HG02678 (cell line): ENCODE measurements at regions not wholly inside any gene's neighbourhood (a gene's known extent, or its start where the extent isn't known, plus 50 kb on each side); places are given as distances from the start of the nearest gene placed in this dataset.
"Not testable (repeated sequence)": the region's sequence is repeated elsewhere in the genome, so short reads cannot be mapped to it uniquely, and the experiment has no call there.

Experiments
- ATAC-seq: cut with Tn5 transposase; IDR thresholded peaks from one replicate; pipeline ENCODE4 v1.9.1; 2021; ENCODE audit warnings: mild to moderate bottlenecking, moderate library complexity; ENCODE audit not compliant: unreplicated experiment

DNA sequence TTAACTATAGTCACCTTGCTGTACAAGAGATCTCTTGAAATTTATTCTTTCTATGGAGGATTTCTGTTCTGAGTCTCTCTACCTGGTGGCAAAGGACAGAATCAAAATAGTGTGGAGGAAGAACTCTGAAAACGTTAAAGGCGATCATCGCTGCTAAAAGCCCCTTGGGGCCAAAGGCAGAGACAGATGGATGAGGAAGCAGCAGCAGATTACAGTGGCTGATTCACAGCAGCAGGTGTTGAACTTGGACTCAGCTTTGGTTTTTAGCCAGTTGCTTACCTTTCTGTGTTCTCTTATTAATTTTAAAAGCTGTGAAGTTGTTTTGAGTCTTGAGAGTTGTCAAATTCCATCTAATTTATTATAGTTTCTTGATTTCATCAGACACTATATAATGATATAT is 956.1 kb upstream of the GOT2 start:
- ATAC-seq: no peak

DNA sequence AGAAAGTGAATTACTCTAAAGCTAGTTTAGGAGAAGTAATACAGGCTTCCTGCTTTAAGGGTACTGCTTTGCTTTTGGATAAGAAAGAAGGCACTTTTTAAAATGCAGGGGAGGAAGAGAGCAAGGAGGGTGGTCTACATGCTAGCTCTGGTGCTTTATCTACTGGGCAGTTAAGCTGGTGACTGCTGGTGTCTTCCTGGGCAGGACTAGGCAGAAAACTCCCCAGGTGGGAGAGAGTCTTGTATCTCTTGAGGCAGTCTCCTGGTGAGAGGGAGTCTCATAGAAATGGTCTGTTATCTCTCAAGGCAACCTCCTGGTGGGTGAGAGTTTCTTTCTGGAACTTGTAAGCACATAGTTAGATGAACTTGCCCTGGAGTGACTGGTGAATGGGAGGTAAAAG is 953.9 kb upstream of the GOT2 start:
- no peak for ATAC-seq

DNA sequence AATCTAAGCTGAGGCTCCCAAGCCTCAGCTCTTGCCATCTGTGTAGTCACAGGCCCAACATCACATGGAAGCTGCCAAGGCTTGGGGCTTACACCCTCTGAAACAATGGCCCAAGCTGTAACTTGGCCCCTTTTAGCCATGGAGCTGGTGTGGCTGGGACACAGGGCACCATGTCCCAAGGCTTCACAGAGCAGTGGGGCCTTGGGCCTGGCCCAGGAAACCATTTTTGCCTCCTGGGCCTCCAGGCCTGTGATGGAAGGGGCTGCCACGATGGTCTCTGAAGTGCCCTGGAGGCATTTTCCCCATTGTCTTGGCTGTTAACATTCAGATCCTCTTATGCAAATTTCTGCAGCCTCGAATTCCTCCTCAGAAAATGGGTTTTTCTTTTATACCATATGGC is 952.3 kb upstream of the GOT2 start:
- ATAC-seq: no peak

DNA sequence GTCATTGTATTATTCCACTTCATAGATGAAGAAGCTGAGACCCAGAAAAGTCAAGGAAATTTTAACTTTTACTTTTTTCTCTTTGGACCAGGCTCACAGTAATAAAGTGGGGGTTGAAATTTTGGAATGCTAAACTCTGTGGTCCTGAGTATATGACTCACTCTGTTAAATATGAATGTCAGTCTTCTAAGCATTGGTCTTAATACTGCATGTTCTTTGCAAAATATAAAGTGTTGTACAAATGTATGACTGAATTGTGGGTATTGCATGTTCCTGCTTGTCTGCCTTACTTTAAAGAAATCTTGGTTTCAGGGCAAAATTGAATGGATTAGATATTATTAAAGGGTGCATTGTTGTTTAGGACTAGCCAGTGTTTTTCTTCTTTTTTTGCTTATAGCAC is 950.8 kb upstream of the GOT2 start:
- no peak for ATAC-seq

DNA sequence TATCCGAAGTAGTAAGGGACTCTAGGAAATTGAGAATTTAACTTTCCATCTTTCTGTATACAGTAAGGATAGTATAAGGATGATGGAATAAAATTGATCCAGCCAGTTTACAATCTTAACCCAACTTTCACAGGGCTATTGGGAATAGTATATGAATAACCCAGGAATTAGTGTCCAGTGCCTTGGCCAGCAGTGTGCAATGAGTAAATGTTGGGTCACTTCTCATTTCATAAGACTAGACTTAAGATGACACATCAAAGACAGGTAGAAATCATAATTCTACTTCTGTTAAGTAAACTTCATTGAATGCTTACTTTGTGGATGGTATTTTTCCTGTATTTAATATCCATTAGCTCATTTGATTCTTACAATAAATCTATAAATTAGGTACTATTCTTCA is 949.6 kb upstream of the GOT2 start:
- ATAC-seq: no peak

DNA sequence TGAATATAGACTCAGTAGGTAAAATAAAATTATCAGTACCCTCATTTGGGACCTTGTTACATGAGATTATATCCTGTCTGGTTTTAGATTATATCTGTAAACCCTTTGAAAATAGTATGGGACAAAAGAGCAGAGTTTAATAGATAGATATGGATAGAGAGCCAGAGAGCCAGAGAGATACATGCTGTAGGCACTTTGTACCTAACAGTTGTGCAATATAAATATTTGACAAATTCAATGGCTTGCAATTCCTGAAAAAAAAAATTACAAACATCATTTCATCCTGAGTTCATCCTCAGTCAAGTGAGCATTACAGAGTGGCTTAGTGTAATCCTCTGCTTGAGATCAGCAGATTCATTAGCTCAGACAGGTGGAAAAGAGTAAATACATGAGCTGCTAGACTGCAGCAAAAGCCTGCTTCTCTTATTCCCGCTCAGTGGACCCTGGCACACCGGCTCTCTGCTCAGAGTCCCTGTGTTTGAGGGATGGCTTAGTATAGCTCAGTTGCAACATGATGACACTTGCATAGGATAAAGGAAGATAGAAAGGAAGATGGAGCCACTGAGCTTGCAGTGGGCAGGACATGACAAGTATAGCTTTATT is 931.6 kb upstream of the GOT2 start:
- no peak for ATAC-seq

DNA sequence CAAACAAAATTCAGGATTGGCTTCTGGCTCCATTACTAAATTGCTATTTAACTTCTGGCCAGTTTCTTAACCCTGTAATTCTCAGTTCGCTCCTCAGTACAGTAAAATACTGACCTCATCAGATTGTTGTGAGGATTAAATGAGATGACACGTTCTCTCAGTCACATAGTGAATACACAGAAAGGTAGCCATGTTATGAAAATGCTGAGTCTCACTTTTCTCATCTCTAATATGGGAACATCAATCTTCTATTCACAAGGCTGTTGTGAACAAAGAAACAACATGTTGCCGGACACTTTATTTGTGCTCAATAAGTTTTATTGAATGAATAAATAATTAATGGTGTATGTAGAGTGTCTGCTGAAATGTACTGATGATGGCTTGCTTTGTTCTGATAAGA is 924.5 kb upstream of the GOT2 start:
- ATAC-seq: no peak

DNA sequence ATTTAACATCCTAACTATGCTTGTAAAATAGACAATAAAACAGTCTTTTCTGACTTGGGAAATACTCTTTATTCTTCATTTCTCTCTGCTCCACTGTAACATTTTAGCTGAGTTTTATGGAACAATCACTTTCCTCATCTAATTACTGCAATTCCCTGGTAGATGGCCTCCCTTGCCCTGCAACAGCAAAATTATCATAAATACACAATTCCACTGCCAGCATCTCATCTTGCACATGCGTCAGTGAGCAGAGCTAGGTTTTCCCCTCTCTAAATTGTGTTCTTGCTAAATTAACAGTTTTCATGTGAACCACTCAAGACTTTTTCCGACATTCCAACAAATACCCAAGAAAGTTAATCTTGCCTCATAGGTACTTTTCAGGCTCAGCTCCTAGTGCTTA is 920.9 kb upstream of the GOT2 start:
- no peak for ATAC-seq

DNA sequence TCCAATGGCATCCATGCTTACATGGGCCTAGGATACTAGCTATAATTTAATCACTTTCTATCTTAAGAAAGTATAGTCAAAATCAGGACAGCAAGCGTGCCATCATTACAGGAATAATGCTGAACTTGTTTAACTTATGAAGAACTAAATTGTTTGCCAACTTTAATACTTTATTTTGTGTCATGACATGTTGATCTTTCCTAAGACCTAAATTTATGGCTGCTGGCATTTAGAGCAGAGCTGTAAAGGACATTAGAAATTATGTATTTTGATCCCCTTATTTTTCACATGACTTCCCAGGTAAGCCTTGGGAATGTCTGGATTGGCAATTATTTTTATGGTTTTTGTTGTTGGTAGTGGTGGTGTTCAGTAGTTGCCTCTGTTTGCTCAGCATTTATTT is 920.3 kb upstream of the GOT2 start:
- no peak for ATAC-seq

DNA sequence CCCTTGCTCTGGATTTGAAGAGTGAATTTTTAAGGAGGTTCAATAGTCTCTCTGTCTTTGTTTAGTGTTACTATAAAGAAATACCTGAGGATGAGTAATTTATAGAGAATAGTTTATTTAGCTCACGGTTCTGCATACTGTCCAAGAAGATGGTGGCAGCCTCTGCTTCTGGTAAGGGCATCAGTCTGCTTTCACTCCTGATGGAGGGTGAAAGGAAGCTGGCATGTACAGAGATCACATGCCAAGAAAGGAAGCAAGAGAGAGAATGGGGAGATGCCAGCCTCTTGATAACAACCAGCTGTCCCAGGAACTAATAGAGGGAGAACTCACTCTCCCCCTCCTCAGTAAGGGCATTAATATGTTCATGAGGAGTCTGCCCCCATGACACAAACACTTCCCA is 917.5 kb upstream of the GOT2 start:
- ATAC-seq: no peak

DNA sequence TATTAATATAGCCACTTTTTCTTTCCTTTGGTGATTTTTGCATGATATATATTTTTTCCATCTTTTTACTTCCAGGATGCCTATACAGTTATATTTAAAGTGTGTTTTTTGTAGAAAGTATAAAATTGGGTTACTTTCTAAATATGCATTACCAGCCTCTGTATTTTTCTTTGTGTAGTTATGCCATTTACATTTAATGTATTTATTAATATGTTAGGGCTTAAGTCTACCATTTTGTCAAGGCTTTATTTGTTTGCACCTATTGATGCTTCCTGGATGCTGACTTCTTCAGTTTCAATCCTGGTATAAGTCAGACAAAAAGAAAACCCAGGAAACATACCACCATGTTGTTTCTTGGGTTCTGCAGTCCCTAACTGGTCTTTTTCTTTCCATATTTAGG is 911.1 kb upstream of the GOT2 start:
- ATAC-seq: no peak

DNA sequence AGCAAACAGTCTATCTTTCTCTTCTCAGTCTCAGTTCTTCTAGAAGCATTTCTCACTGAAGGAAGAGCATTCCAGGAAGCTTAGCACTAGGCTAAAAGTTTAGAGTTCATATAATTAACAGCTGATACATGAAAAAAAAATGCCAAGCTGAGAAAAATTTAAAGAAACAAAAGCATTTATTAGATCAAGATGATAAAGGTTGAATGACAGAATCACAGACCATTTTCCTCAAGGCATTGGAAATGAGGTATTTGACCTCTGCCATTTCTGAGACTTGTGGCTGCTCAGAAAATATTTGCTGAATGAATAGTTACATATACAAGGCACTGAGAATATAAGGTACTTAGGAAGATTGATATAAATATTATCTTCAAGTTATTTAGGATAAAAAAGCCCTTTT is 901.6 kb upstream of the GOT2 start:
- ATAC-seq: no peak

DNA sequence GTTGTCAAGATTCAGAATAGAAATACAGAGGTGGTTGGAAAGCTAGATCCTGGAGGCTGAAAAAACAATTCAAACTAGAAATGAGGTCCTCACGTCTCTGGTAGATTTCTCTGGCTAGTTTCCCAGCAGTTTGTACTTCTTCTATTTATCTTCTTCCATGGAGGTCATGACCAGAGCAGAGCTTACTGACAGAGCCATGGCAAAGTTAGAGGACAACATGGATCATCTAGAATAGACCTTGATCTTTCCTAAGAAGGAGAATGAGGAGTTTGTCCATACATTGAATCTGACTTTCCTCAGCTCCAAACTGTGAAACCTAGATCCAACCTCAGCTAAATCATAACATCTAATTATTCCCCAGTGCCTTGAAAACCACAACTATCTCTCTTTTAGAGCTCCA is 900.8 kb upstream of the GOT2 start:
- ATAC-seq: no peak

DNA sequence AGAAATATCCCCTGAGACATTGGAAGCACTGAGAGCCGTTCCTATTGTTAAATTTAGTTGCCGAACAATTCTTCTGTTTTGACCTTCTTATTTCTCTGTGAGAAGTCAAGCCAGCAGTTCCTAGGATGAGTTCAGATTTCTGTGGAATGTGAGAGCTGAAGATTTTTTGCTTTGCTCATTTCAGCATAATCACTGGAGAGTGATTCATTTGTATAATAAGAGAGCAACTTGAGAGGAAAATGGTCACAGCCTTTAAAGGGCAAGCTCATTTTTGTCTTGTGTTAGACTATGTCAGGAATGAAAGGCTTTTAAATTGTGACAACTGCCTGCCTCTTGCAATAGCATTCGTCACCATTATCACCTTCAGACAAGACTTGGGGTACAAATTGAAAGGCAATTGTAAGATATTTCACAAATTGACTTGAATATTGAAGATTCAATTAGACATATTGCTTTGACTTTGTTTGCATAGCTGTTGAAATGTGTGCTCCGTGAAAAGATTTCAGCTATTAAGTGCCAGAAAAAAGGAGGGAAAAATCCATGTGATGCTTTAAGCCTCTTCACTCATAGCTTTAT is 900.0 kb upstream of the GOT2 start:
- no peak for ATAC-seq

DNA sequence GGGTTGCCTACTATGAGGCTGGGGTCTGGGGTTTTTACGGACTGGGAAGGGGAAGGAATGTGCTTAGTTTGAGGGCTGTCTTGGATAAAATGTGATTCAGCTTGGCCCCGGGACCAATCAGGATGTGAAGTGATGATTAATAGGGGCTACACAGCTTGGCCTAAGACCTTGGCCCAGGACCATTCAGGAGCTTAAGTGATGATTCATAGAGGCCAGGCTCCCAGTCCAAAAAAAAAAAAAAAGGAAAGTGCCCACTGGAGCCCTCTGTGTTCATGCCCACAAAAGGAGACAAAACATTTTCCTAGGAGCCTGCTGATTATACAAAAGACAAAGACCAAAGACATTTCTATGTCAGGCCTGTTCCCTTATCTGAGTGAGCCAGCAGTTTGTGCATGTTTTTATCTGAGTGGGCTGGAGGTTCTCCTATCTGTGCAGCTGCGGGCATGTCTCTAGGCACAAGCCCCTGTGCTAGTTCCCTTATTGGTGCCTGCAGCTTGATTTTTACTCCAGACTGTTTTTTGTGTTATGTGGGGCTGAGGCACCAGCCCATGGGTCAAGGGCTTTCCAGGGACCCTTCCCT is 898.2 kb upstream of the GOT2 start:
- no peak for ATAC-seq

DNA sequence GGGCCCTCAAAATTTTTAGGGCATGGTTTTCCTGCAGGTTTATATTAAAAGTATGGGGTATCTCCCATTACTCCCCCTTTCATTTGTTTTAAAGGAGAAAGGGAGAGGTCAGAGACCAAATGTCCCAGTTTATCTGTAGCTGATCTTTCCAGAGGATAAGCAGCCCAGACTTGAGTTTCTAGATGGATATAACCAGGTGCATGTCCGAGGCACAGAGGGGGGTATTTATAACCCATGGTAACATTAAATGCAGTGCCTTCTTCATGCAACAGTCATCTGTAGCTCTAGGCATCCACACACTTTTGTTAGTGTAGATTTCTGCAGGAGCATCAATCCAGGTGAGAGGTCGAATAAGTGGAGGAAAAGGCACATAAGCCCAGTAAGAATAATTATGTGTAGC is 890.3 kb upstream of the GOT2 start:
- not testable (repeated sequence) for ATAC-seq

DNA sequence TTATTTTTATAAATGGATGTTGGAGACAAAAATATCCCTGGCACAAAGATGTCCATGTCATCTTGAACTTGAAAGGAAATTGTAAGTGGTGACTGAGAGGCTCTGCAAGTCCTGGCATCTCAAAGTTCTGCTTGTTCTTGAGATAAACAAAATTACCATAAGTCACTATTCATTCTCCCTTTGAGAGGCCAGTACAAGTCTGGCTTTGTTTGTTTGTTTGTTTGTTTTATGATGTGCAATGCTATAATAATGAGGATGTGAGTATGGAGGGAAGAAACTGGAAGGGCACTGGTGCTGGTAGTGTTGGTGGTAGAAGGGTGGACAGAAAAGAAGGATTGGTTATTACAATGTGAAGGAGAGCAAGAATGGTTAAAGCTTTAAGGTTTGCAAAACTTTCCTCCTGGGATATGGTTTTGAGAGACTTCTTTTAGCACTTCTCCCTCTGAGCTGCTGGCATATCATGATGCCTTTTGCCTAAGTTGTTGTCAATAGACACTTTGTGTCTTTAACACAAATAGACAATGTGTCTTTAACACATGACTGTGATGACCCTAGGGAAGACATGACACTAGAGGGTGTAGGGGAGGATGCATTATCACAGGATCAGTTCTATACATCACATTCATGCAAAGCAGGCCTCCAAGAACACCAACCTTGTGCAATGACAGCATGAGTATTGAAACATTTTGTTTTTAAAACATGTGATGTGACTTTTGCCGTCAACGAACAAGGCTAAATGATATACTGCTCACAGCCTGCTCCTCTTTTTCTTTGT is 880.5 kb upstream of the GOT2 start:
- no peak for ATAC-seq

DNA sequence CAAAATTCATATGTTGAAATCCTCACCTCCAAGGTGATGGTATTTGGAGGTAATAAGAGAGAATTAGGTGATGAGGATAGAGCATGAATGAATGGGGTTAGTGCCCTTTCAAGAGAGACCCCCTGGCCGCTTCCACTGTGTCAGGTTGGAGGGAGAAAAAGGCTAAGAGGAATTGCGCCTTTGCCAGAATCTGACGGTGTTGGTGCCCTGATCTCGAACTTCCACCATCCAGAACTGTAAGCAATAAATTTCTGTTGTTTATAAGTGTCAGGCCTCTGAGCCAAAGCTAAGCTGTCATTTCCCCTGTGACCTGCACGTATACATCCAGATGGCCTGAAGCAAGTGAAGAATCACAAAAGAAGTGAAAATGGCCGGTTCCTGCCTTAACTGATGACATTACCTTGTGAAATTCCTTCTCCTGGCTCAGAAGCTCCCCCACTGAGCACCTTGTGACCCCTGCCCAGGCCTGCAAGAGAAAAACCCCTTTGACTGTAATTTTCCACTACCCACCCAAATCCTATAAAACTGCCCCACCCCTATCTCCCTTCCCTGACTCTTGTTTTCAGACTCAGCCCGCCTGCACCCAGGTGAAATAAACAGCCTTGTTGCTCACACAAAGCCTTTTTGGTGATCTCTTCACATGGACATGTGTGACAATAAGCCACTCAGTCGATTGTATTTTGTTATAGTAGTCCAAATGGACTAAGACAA is 878.9 kb upstream of the GOT2 start:
- ATAC-seq: not testable (repeated sequence)

DNA sequence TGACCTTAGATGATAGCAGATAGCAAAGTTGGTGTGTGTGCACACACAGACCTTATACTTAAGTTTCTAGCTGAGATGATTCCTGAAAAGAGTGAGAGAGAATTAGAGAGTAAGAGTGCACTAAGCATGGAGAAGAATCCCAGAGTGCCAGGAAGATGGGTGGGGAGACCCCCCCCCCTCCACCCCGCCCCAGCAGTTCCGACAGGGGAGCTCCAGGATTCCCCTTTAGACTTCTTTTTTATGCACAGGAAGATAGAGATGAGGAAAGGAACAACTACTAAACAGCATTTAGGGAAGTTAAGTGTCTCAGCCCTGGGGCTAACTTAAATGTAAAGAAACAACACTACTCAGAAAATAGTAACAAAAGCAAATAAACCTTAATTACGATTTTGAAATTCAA is 878.0 kb upstream of the GOT2 start:
- no peak for ATAC-seq

DNA sequence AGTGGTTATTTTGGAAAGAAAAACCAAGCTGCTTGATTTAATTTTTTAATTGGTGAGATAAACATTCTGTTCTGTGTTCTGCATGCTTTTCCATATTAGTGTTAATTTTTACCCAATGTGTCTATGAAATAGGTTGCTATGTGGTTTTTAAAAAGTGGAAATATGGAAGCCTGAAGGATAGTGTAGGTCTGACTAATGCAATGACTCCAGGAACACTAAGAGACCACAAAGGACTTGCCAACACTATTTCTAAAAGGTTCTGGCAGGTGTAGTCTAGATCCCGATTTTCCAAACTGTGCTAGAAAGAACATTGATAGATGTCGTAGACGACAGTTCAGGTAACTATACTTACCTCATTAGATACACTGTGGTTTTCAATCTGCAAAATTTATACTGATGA is 877.4 kb upstream of the GOT2 start:
- no peak for ATAC-seq

DNA sequence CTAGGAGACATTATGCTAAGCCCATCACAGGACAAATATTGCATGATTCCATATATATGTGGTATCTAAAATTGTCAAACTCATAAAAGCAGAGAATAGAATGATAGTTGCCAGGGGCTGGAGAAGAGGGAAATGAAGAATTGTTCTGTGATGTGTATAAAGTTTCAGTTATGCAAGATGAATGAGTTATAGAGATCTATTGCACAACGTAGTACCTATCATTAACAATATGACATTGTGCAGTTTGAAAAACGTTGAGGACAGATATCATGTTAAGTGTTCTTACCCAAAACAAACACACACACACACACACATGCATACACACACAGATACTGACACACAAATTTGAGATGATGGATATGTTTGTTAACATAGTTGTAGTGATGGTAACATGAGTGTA is 871.6 kb upstream of the GOT2 start:
- ATAC-seq: no peak

DNA sequence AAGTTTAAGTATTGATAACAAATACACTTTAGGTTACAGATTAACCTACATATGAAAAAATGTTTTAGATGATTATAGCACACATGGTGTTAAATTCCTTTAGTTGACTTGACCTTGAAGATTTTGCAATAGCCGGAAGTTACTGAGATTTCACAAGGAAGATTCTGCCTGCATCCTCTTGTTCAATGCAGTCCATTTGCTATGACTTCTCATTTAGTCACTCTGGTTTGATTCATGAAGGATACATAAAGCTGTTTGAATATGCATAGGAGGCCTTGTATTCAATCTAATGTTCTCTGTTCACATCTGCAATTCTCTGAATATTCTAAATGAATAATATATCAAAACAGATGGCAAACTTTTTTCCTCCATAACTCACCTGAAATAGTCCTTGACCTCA is 870.2 kb upstream of the GOT2 start:
- no peak for ATAC-seq
